Middle frontal gyrus (tissue), 1 donor: ENCODE measurements at regions not wholly inside any gene's neighbourhood (a gene's known extent, or its start where the extent isn't known, plus 50 kb on each side); places are given as distances from the start of the nearest gene placed in this dataset.

Experiments used
- DNase-seq: peaks from one replicate; pipeline ENCODE4 v3.0.0-alpha.2; 2015; ENCODE audit warnings: low spot score; ENCODE audit errors: extremely low spot score

DNA sequence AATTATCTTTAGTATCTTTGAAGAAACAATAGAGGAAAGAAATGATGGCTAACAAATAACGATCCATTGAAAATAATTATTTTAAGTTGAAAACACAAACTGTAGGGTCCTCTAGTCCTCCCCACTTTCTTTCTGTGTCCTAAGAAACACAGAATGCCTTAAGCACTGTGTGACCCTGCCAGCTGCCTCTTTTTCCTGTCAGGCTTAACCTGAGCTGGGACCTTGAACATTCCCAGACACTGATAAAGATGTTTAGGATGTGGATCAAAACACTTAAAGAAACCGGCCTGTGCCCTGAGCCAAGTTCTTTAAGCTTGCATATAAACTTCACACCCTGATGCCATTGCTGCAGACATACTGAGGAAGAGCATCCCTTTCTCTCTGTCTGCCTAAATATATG lies 755.4 kb upstream of the VRK2 start:
- DNase-seq, result no peak

DNA sequence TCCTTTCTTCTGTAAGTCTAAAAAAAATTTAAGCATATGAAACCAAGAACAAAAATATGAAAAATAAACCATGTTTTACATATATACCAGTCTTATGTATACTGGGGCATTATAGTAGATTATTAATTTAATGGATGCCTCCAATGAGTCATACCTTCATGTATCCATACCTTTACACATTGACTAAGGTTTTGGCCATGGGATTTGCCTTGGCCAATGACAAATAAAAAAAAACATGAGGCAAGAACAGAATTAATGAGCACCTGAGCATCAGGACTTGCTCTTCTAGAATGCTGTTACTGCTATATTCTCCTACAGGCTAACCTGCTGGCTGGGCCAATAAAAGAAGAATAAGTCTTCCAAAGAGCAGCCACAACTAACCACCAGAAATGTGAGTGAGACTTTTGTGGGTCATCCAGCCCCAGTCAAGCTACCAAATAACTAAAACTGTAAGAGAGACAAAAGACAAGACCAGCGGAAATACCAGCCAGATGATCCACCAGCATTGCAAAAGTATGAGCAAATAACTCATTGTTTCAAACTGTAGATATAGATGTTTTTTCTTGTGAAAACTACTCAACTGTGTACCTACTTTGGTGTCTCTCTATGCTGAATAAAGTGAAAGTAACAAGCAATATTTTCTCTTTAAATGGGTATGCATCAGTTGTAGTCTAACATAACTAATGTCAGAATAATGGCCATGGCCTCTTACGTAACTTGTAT lies 749.6 kb upstream of the VRK2 start:
- DNase-seq, result no peak

DNA sequence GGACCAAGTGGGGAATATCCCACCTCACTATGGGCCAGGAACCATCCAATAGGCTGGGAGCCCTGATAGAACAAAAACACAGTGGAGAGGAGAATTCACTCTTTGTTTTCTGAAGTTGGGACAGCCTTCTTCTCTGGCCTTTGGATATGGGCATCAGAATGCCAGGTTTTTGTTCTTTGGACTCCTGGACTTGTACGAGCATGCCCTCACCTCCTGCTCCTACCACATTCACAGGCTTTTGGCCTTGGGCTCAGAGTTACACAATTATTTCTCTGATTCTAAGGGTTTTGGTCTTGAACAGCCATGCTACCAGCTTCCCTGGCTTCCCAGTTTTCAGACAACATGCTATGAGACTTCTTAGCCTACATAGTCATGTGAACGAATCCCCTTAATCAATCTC lies 732.9 kb upstream of the VRK2 start:
- no peak for DNase-seq

DNA sequence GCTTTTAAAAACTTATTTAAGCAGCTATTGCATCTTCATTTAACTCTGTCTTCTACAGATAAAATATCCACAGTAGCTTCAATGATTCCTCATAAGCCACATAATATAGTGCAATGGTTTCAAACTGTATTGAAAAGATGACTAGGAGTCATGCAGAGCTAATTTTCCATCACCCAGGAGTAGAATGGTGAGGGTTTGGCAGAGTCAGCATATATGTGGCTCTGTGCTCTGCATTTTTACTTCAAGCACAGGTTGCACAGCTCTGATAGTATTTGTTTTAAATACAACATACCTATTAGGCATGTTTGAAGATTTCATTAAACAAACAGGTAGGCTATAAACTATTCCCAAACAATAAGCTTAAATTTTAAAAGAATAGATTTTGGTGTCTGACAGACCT lies 731.9 kb upstream of the VRK2 start:
- DNase-seq, result no peak

DNA sequence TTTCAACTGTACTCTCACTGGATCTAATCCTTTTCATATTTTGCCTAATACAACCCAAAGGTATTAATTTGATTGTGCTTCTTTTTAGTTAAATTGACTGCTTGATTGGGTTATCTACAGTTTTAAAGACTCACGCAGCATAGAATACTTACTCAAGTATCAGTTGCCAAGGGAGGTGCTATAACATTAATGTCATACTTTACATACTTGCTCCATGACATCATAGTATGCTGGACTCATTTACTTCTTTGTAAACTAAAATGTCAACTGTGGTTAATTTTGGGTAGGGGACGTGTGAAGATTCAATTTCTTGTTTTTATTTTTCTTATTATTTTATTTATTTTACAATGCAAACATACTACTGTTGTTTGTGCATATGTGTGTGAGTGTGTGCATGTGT lies 716.2 kb upstream of the VRK2 start:
- DNase-seq, result no peak

DNA sequence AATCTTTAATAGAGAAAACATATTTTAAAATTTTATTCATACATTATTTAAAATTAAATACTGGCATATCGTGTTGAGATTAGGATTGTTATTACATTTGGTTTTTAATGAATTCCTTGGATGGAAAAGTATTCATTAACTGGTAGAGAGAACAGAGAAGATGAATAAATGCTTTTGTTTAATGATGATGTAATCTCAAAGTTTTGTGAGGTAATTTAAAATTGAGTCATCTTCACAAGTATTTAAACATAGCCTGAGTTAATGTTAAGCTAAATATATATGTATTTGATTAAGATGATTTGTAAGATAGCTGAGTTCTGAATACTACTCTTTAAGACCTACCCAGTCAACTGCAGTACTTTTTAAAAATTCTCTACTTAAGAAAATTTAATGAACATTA lies 713.4 kb upstream of the VRK2 start:
- no peak for DNase-seq

DNA sequence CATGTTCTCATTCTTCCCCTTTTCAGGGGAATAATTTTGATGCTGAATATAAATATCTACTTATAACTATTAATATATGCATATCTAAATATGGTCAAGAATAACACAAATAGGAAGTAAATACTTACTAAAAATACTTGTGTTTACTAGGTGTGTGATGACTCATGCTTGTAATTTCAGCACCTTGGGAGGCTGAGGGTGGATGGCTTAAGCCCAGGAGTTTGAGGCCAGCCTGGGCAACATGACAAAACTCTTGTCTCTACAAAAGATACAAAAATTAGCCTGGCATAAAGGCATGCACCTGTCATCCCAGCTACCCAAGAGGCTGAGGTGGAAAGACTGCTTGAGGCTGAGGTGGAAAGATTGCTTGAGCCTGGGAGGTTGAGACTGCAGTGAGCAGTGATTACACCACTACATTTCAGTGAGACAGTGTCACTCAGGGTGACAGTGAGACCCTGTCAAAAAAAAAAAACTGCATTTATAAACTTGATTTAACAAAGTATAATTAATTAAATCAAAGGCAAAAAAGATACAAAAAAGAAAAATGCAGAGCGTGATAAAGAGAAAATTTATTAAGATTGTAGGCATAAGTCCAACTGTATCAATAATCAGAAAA lies 703.1 kb upstream of the VRK2 start:
- DNase-seq, result no peak

DNA sequence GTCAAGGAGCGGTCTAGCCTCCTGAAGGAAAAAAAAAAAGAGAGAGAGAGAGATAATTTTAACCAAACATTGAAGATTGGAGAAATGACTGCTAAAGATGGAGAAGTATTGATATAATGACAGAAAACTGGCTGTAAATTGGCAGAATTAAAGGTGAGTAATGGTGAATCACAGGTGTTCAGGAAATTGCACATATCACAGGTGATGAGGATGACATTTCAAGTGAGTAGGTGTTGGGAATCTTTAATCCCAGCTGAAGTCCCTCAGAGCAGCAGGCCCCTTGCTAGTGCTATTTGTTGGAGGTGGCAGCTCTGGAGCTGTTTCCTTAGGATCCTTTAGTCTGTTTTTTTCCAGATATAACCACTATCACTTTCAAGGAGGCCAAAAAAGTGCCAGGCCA lies 678.4 kb upstream of the VRK2 start:
- DNase-seq, result no peak

DNA sequence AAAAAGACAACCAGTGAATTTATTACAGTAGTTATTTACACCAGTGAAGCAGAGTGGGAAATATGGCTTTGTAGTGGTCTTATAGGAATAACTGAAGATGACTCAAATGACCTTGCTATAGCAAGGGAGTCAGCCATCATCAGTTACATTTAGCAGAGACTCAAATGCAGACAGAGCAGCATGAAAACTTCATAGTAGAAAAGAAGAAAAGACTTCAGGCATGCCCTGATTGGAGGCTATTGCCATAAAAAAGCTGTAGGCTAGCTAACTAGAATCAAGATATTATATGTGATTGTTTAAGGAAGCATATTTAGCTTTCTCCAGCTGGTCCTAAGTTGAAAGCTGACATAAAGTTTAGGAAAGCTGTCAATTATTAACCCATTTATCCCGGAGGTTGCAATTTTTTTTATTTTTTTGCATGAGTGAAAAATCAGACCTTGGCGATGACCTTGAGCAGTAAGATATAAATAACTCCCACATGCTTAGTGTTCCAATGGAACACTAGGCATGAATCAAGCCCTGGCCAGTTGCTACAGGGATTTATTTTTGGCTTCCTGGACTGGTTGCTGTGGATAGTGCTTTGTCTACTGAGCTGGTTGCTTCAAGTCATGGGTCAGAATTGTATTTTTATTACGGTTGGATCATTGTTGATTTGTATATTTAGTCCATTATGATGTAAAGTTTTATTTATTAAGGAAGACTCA lies 675.6 kb upstream of the VRK2 start:
- DNase-seq, result no peak

DNA sequence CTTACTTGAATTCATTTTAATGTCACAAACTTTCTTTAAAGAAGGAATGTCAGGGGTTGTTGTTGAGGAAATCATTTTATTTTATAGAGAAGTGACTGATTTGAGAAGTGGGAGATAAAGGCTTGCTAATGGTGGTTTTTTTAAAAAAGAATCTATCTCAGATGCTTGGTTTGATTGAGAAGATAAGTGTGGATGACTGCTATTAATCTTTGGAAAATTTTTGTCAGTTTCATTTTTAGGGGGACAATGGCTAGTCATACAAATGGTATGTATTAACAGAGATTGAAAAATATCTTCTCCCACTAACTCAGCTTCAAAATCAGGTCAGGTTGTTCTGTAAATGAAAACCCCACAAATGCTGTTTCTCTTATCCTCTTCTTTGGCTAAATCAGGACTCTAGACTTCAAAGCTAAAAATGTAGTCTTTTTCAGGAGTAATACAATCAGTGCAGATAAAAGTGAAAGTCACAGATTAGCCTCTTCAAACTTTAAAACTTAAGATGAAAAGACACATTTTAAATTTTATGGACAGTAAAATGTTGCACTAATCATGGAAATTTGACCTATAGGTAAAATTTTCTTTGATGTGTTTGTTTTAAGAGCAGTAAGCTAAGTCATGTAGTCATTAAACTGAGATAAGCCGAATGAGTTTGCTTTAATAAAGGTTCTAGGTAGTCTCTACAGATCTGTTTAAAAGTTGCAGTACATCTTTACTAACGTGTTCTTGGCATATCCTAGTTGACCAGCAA lies 674.2 kb upstream of the VRK2 start:
- DNase-seq, result no peak

DNA sequence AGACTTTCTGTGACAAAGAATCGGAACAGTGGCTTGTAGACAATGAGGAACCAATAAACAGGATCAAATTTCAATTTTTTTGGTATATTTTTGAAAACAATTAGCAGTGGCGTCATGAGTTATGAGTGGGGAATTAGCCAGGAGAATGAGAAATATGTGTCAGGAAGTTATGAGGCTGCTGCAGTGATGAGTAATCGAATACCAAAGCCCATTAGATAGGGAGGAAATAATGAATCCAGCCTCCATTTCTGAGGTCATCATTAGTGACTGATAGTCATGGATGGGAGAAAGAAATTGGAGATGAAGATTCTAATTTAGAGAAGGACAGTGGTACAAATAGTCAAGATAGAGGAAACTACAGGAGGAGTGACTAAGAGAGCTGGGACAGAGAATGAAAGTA lies 673.1 kb upstream of the VRK2 start:
- no peak for DNase-seq

DNA sequence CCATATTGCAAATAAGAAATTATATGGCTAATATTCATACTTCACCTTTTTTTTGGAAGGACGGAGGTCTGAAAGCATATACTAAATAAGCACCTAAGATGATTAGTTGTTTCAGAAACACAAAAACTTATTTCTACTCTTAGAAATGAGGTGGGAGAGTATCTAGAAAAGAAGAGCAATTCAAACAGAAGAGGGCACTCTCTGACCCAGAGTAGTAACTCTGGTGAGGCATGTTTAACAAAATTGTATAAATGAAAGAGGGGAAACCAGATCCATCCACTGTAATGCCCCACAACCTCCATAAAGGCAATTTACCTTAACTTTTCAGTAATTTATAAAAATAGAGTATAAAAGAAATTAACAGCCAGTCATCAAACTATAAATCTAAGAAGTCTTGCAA lies 669.6 kb upstream of the VRK2 start:
- no peak for DNase-seq

DNA sequence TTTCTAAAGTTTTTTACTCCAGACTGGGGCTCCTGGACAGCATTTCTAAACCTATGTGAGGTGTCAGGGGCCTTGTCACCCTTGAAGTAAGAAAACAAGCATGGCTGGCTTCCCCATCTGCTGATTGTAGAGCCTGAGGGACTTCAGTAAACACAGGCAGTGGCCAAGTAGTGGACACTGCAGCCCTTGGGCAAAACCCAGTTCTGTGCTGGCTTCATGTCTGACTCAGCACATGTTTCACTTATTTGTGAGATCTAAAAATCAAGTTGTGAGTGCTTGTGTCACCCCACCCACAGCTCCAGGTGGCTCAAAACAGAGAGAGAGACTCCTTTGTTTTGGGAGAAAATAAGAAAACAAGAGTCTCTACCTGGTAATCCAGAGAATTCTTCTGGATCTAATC lies 660.3 kb upstream of the VRK2 start:
- no peak for DNase-seq

DNA sequence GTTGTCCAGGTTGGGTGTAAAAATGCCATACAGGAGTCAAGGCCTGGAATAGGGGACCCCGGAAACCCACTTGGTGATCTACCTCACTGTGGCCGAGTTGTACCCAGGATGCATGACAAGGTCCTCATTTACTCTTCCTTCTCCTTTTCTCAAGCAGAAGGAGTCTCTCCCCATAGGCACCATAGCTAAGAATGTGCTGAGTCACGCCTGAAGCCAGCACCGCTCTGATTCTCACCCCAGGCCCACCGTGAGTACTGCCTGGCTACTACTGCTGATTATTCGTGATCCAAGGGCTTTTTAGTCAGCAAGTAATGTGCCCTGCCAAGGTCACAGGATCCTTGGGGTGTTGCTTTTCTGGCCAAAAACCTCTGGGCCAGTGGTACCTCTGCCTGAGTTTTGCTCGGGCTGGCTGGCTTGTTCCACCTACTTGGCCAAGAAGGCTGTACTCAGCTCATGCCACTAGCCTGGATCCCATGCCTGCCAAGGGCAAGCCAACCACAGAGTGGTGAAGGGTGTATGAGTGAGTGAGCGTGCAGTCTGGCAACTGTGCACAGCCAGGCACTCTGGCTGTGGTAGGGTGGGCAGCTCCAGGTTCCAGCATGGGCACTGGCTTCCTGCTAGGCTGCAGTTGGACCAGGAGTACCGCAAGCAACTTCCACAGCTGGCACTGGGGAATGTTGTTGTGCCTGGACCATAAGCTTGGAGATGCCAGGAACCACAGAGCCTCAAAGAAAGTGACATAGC lies 650.1 kb upstream of the VRK2 start:
- no peak for DNase-seq

DNA sequence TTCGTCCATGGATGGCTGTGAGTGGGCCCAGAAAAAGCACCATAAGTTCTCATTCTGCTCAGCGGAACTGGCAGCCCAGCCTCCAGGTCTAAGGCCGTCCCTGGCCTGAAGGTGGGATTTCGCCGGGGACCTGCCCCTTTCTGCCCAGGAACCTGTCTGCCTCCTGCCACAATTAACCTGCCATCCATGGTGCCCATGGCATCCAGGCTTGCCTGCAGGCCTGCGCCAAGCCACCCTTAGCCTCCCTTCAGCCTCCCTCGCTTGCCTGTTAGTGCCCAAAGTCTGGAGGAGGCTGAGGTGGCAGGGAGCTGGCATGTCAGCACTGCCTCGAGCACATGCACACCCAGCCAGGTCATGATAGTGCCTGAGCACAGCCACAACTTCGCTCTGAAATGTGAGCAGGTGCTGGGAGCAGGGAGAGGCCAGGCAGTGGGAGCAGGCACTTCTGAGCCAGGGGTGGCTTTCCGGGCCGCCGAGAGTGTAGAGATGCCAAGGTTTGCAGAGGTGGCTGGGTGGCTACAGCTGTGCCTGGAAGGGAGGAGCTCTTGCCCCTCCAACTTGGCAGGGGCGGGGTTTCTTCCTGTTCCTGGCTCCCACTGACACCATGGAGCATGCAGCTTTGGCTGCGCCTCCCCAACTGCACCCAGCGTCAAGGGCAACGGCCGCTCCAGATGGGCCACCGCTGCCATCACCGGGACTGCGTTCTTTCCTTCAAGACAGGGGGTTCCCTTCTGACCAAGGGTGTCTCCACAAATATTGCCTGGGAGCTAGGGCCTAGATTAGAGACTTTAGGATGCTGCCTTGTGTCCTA lies 648.9 kb upstream of the VRK2 start:
- no peak for DNase-seq

DNA sequence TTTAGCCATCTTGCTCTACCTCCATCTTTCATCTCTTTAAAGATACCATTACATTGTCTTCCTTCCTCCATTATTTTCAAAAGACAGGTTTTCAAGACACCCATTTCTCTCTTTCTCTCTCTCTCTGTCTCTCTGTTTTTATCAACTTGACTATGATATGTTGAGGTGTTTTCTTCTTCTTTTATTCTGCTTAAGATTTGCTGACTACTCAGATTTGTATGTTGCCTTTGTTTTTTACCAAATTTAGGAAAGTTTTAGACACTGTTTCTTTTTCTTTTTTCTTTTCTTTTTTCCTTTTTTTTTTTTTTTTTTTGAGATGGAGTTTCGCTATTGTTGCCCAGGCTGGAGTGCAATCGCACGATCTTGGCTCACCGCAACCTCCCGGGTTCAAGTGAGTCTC lies 647.5 kb upstream of the VRK2 start:
- DNase-seq, result no peak

DNA sequence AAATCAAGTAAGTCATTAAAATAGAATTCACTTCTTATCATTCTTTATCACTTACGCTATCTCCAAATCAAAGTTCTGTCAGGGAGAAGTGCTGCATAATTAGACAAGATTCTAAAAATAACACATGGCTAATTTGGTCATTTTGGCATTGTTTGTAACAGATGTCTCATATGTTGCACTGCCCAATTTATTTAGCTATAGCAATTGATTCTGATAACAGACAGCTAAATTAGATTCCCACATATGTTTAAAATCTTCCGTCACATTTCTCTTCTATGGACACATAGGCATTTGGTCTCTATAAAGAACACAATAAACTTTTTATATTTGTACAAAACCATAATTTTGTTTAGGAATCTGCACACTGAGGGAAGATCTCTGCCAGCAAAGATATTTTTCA lies 644.5 kb upstream of the VRK2 start:
- no peak for DNase-seq

DNA sequence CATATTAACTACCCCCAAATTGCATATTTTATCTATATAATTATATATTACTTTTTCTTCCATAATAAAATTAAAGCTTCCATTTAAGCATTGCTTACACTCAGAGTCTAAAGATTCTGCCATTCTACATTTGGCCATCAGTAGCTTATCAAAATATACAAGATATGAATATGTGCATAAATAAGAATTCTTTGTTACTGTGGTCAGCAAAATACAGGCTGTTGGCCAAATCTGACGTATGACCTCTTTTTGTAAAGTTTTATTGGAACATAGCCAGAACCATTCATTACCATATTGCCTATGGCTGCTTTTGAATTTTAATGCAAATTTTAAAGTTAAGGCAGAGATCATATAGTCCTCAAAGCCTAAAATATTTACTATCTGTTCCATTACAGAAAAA lies 643.9 kb upstream of the VRK2 start:
- DNase-seq, result no peak

DNA sequence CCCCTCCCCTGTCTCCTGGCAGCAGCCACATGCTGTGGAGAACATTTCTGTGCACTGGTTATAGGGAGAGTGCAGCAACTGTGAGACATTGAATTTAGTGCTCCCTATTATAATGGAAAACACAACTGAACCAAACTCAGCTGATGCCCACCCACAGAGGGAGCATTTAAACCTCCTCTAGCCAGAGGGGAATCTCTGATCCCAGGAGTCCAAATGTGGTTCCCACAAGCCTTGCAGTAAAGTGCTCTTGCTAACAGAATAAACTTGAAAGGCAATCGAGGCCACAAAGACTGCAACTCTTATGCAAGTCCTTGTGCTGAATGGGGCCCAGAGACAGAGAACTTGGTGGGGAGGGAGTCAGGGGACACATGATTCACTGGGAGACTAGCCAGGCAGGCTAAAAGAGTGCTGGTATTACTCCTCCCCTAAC lies 638.8 kb upstream of the VRK2 start:
- no peak for DNase-seq

DNA sequence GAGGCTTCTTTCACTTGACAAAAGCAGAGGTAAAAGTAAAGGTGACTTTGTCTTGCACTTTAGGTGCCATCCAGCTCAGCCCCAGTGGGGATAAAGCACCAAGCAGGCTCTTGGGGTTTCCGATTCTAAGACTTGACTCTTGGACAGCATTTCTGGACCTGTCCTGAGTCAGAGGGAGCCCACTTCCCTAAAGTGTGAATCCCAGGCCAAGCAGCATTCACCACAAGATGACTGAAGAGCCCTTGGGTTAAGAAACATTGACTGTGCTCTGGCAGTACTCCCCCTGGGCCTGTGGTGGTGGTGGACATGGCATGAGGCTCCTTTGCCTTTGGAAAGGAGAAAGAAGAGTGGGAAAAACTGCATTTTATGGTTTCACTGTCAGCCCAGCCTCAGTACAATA lies 638.0 kb upstream of the VRK2 start:
- no peak for DNase-seq

DNA sequence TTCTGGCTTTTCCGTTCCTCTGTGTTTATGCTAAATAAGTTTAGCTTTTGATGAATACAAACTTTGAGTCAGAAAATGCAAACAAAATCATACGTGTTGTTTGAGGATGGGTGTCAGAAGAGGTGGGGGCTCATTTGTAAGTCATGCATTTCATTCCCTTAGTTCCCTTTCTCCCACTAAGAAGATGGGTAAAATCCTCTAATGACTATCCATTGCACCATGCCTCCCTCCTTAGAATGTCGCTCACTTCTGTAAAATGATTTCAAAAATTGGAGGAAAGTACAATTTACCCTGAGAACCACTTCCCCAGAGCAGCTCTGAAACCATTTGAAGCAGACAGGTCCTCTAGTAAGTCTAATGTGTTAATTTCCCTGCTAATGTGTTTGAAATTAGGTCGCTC lies 629.6 kb upstream of the VRK2 start:
- no peak for DNase-seq
